Peyer's patch (tissue), 4 donors: ENCODE measurements at regions not wholly inside any gene's neighbourhood (a gene's known extent, or its start where the extent isn't known, plus 50 kb on each side); places are given as distances from the start of the nearest gene placed in this dataset.
A peak's percentile ranks its signal among the peaks of the same experiment; 100 is the strongest.

Experiments
- DNase-seq, 3 donors: peaks; one replicate each; pipeline ENCODE4 v3.0.0-alpha.2; 2017 to 2019
- H3K27ac ChIP-seq, 4 donors: fragments of 200-600 bp; sonication (generic); one replicate each; pipeline ENCODE4 v1.5.1; 2016 to 2019
- H3K27me3 ChIP-seq, 2 donors: fragments of 200-600 bp; sonication (generic); one replicate each; pipeline ENCODE4 v1.5.1; 2019
- H3K36me3 ChIP-seq, 3 donors: fragments of 200-600 bp; sonication (generic); one replicate each; pipeline ENCODE4 v1.5.1; 2016 to 2019
- H3K4me1 ChIP-seq, 4 donors: fragments of 200-600 bp; sonication (generic); one replicate each; pipeline ENCODE4 v1.5.1; 2016 to 2019
- H3K4me3 ChIP-seq, 4 donors: fragments of 200-600 bp; sonication (generic); 1 replicate in 3 of 4; 2 replicates in 1 of 4; pipeline ENCODE4 v1.5.1; 2016 to 2019; ENCODE audit warnings: mild to moderate bottlenecking in 1 of 4
- H3K9me3 ChIP-seq, 4 donors: fragments of 200-600 bp; sonication (generic); one replicate each; pipeline ENCODE4 v1.5.1; 2016 to 2019; ENCODE audit warnings: mild to moderate bottlenecking in 1 of 4
- CTCF ChIP-seq, 6 experiments: fragments of 450-650 bp in 4 of 6; fragments of 200-600 bp in 2 of 6; sonication (generic) in 1 of 6; IDR thresholded peaks; one replicate each; pipeline ENCODE4 v1.5.1; 2017 to 2019; ENCODE audit warnings: antibody characterized with exemption in 6 of 6, mild to moderate bottlenecking in 3 of 6, moderate library complexity in 1 of 6
- POLR2A ChIP-seq, 2 donors: fragments of 450-650 bp; IDR thresholded peaks; one replicate each; pipeline ENCODE4 v1.5.1; 2017; ENCODE audit warnings: antibody characterized with exemption in 2 of 2, mild to moderate bottlenecking in 2 of 2, moderate library complexity in 2 of 2

- no peak for DNase-seq
- TF ChIP-seq POLR2A (IDR thresholded peaks at IDR 0.05) = no peak
- TF ChIP-seq CTCF (IDR thresholded peaks at IDR 0.05) = no peak
- Histone ChIP-seq H3K27me3 (no peaks in the 10 kb centered on the region), H3K4me1 (no peaks in the 10 kb centered on the region), H3K9me3 (no peaks in the 10 kb centered on the region), H3K36me3 (no peaks in the 10 kb centered on the region), H3K27ac (no peak overlapping the region), H3K4me3 (no peak overlapping the region)
These were observed 234.7 kb downstream of the BTG1 start for GRCh38 chr12:91910871-91911388.

- H3K27ac ChIP-seq = no peak overlapping the region
- TF ChIP-seq CTCF (IDR thresholded peaks at IDR 0.05) = no peak
- H3K4me3 ChIP-seq = no peak overlapping the region
- H3K36me3 ChIP-seq = no peaks in the 10 kb centered on the region
- peaks cover 0 to 6% (median 2%) of the 10 kb centered on the region in 4 donors for H3K4me1 ChIP-seq
- H3K9me3 ChIP-seq = no peaks in the 10 kb centered on the region
- no peaks in the 10 kb centered on the region for H3K27me3 ChIP-seq
- DNase-seq = no peak
These were observed 242.6 kb downstream of the BTG1 start for GRCh38 chr12:91902860-91903683.

- no peak overlapping the region for H3K27ac ChIP-seq
- no peak overlapping the region for H3K4me3 ChIP-seq
- H3K4me1 ChIP-seq = peaks cover 0 to 6% (median 2%) of the 10 kb centered on the region in 4 donors
- no peaks in the 10 kb centered on the region for H3K27me3 ChIP-seq
- no peaks in the 10 kb centered on the region for H3K36me3 ChIP-seq
- no peaks in the 10 kb centered on the region for H3K9me3 ChIP-seq
- no peak for TF ChIP-seq CTCF (IDR thresholded peaks at IDR 0.05)
- TF ChIP-seq POLR2A (IDR thresholded peaks at IDR 0.05) = no peak
- no peak for DNase-seq
These were observed 244.1 kb downstream of the BTG1 start for GRCh38 chr12:91901381-91902074.

GRCh38 chr12:91900971-91901370, 244.7 kb downstream of the BTG1 start:
- no peak for DNase-seq
- TF ChIP-seq POLR2A (IDR thresholded peaks at IDR 0.05) (no peak), CTCF (IDR thresholded peaks at IDR 0.05) (no peak)
- H3K9me3 ChIP-seq = no peaks in the 10 kb centered on the region
- H3K36me3 ChIP-seq = no peaks in the 10 kb centered on the region
- H3K27me3 ChIP-seq = no peaks in the 10 kb centered on the region
- H3K27ac ChIP-seq = no peak overlapping the region
- no peak overlapping the region for H3K4me3 ChIP-seq
- H3K4me1 ChIP-seq = peaks cover 0 to 6% (median 2%) of the 10 kb centered on the region in 4 donors

- Histone ChIP-seq H3K36me3 (no peaks in the 10 kb centered on the region), H3K27ac (peak overlapping the region in 1 of 4 donors; percentile 3), H3K4me3 (no peak overlapping the region), H3K27me3 (no peaks in the 10 kb centered on the region), H3K4me1 (peaks cover 0 to 6% (median 2%) of the 10 kb centered on the region in 4 donors), H3K9me3 (no peaks in the 10 kb centered on the region)
- no peak for DNase-seq
- no peak for TF ChIP-seq POLR2A (IDR thresholded peaks at IDR 0.05)
- no peak for TF ChIP-seq CTCF (IDR thresholded peaks at IDR 0.05)
These were observed 246.6 kb downstream of the BTG1 start for GRCh38 chr12:91899056-91899455.
